Occipital lobe (tissue), 1 donor: ENCODE measurements at regions not wholly inside any gene's neighbourhood (a gene's known extent, or its start where the extent isn't known, plus 50 kb on each side); places are given as distances from the start of the nearest gene placed in this dataset.
"Not testable (repeated sequence)": the region's sequence is repeated elsewhere in the genome, so short reads cannot be mapped to it uniquely, and the experiment has no call there.

Source experiments
- DNase-seq: peaks from one replicate; lab custom pipeline; 2025; lab: John Stamatoyannopoulos, UW

GRCh38 chr18:65162086-65162485 is 588.7 kb upstream of the CDH7 start:
- not testable (repeated sequence) for DNase-seq

GRCh38 chr18:65146482-65147021 is 604.3 kb upstream of the CDH7 start:
- DNase-seq: no peak

- DNase-seq: no peak
These were observed 605.5 kb upstream of the CDH7 start for GRCh38 chr18:65145312-65145711.

- no peak for DNase-seq
These were observed 617.2 kb upstream of the CDH7 start for GRCh38 chr18:65133610-65134009.

GRCh38 chr18:65124633-65125032 is 626.2 kb upstream of the CDH7 start:
- no peak for DNase-seq

GRCh38 chr18:65103864-65104263 is 646.9 kb upstream of the CDH7 start:
- no peak for DNase-seq

- no peak for DNase-seq
These were observed 657.5 kb upstream of the CDH7 start for GRCh38 chr18:65093346-65093745.

GRCh38 chr18:65091744-65092329 is 659.0 kb upstream of the CDH7 start:
- no peak for DNase-seq

GRCh38 chr18:65082907-65083306 is 667.9 kb upstream of the CDH7 start:
- DNase-seq: no peak

GRCh38 chr18:65081786-65082185 is 669.0 kb upstream of the CDH7 start:
- no peak for DNase-seq

- DNase-seq: no peak
These were observed 677.7 kb upstream of the CDH7 start for GRCh38 chr18:65073060-65073550.

- DNase-seq: no peak
These were observed 693.3 kb upstream of the CDH7 start for GRCh38 chr18:65057439-65058083.

GRCh38 chr18:65056575-65056974 is 694.2 kb upstream of the CDH7 start:
- DNase-seq: no peak

GRCh38 chr18:65049586-65049985 is 701.2 kb upstream of the CDH7 start:
- no peak for DNase-seq

- DNase-seq: no peak
These were observed 711.2 kb upstream of the CDH7 start for GRCh38 chr18:65039578-65039977.

- no peak for DNase-seq
These were observed 715.1 kb upstream of the CDH7 start for GRCh38 chr18:65035701-65036100.

- no peak for DNase-seq
These were observed 725.1 kb upstream of the CDH7 start for GRCh38 chr18:65025756-65026155.

GRCh38 chr18:65021021-65021420 is 729.8 kb upstream of the CDH7 start:
- no peak for DNase-seq

GRCh38 chr18:65018184-65018583 is 732.6 kb upstream of the CDH7 start:
- DNase-seq: no peak

- no peak for DNase-seq
These were observed 733.4 kb upstream of the CDH7 start for GRCh38 chr18:65017372-65017760.

- no peak for DNase-seq
These were observed 734.0 kb upstream of the CDH7 start for GRCh38 chr18:65016631-65017371.

- DNase-seq: no peak
These were observed 756.4 kb upstream of the CDH7 start for GRCh38 chr18:64994370-64994769.
